ENCODE measurements at regions not wholly inside any gene's neighbourhood (a gene's known extent, or its start where the extent isn't known, plus 50 kb on each side); places are given as distances from the start of the nearest gene placed in this dataset.
"Not testable (repeated sequence)": the region's sequence is repeated elsewhere in the genome, so short reads cannot be mapped to it uniquely, and the experiment has no call there.

- Mint-ChIP-seq H3K4me3 (no peak overlapping the region), H3K27ac (no peak overlapping the region), H3K9me3 (no peaks in the 10 kb centered on the region), H3K27me3 (ENCODE audit: insufficient read depth, low read depth) (peaks cover 3% of the 10 kb centered on the region), H3K4me1 (no peaks in the 10 kb centered on the region), H3K36me3 (no peaks in the 10 kb centered on the region)
- Histone ChIP-seq H3F3A (ENCODE audit: low read depth) (no peaks in the 10 kb centered on the region), H3K27ac (no peak overlapping the region), H3K79me2 (ENCODE audit: low read depth) (no peaks in the 10 kb centered on the region), H3K4me1 (no peaks in the 10 kb centered on the region), H3K4me2 (no peak overlapping the region), H4K20me1 (ENCODE audit: low read depth) (no peaks in the 10 kb centered on the region), H3K9ac (no peak overlapping the region), H3K27me3 (no peaks in the 10 kb centered on the region), H2AFZ (replicated peaks) (no peak overlapping the region), H3K9me3 (ENCODE audit: low read depth) (no peaks in the 10 kb centered on the region), H3K4me3 (no peak overlapping the region), H3K36me3 (no peaks in the 10 kb centered on the region)
- DNase-seq (ENCODE audit: low spot score) = no peak
- TF ChIP-seq, protein P1, sequence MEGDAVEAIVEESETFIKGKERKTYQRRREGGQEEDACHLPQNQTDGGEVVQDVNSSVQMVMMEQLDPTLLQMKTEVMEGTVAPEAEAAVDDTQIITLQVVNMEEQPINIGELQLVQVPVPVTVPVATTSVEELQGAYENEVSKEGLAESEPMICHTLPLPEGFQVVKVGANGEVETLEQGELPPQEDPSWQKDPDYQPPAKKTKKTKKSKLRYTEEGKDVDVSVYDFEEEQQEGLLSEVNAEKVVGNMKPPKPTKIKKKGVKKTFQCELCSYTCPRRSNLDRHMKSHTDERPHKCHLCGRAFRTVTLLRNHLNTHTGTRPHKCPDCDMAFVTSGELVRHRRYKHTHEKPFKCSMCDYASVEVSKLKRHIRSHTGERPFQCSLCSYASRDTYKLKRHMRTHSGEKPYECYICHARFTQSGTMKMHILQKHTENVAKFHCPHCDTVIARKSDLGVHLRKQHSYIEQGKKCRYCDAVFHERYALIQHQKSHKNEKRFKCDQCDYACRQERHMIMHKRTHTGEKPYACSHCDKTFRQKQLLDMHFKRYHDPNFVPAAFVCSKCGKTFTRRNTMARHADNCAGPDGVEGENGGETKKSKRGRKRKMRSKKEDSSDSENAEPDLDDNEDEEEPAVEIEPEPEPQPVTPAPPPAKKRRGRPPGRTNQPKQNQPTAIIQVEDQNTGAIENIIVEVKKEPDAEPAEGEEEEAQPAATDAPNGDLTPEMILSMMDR (IDR thresholded peaks at IDR 0.05) = no peak
- TF ChIP-seq EZH2phosphoT487 (IDR thresholded peaks at IDR 0.05) = no peak
- TF ChIP-seq EZH2 (IDR thresholded peaks at IDR 0.05) = no peak
Measured at GRCh38 chr4:164659765-164660164, 94.2 kb upstream of the SMIM31 start.

GRCh38 chr4:164676152-164676551, 77.8 kb upstream of the SMIM31 start:
- H3K27me3 Mint-ChIP-seq (ENCODE audit: insufficient read depth, low read depth); H4K20me1 ChIP-seq (ENCODE audit: low read depth); H3K9me3 Mint-ChIP-seq; H3K27ac ChIP-seq; DNase-seq (ENCODE audit: low spot score); H3K79me2 ChIP-seq (ENCODE audit: low read depth); H3K9ac ChIP-seq; H3K27ac Mint-ChIP-seq; H3F3A ChIP-seq (ENCODE audit: low read depth); H3K9me3 ChIP-seq (ENCODE audit: low read depth); H3K4me1 ChIP-seq; H3K36me3 ChIP-seq; H3K4me2 ChIP-seq; H3K4me1 Mint-ChIP-seq; H3K4me3 ChIP-seq; H3K36me3 Mint-ChIP-seq; H3K27me3 ChIP-seq; H3K4me3 Mint-ChIP-seq; H2AFZ ChIP-seq (replicated peaks): not testable (repeated sequence)

DNA sequence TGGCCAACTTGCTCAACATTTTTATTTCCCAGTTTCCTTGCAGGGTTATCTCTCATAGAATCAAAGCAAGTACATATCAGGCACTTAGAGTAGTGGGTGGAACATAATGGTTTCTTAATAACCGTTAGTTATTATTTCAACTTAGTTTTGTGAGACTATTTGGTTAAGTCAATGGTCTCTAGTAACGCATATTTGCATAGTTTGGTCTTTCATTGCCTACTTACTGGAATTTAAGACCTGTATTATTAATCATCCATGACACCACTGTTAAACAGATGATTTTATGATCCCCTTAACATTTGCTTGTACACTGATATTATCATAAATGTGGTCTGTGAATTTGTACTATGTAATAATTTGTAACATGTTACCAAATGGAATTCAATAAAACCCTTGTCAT, 70.9 kb upstream of the SMIM31 start:
- H3K4me3 ChIP-seq = no peak overlapping the region
- H3F3A ChIP-seq (ENCODE audit: low read depth) = no peaks in the 10 kb centered on the region
- no peaks in the 10 kb centered on the region for H4K20me1 ChIP-seq (ENCODE audit: low read depth)
- H3K9me3 Mint-ChIP-seq = no peaks in the 10 kb centered on the region
- TF ChIP-seq EZH2 (IDR thresholded peaks at IDR 0.05) = no peak
- TF ChIP-seq, protein P1 (IDR thresholded peaks at IDR 0.05) = no peak
- TF ChIP-seq EZH2phosphoT487 (IDR thresholded peaks at IDR 0.05) = no peak
- H3K27ac Mint-ChIP-seq = no peak overlapping the region
- H3K27ac ChIP-seq = no peak overlapping the region
- no peak overlapping the region for H3K4me3 Mint-ChIP-seq
- H2AFZ ChIP-seq (replicated peaks) = no peak overlapping the region
- no peak overlapping the region for H3K4me2 ChIP-seq
- no peaks in the 10 kb centered on the region for H3K27me3 ChIP-seq
- no peak overlapping the region for H3K9ac ChIP-seq
- no peaks in the 10 kb centered on the region for H3K4me1 Mint-ChIP-seq
- H3K36me3 ChIP-seq = no peaks in the 10 kb centered on the region
- no peak for DNase-seq (ENCODE audit: low spot score)
- H3K4me1 ChIP-seq = peaks cover 5% of the 10 kb centered on the region
- H3K27me3 Mint-ChIP-seq (ENCODE audit: insufficient read depth, low read depth) = no peaks in the 10 kb centered on the region
- no peaks in the 10 kb centered on the region for H3K36me3 Mint-ChIP-seq
- H3K9me3 ChIP-seq (ENCODE audit: low read depth) = no peaks in the 10 kb centered on the region
- no peaks in the 10 kb centered on the region for H3K79me2 ChIP-seq (ENCODE audit: low read depth)

DNA sequence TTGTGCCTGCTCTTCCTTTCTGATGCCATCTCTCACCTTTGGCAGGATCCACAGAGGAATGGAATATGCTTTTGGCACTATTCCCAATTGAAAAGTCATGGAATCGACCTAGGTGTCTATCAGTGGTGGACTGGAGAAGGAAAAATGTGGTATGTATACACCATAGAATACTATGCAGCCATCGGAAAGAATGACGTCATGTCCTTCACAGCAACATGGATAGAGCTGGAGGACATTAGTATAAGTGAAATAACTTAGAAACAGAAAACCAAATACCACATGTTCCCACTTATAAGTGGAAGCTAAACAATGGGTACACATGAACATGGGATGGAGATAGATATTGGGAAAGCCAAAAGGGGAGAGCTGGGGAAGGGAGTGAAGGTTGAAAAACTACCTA, 58.3 kb upstream of the SMIM31 start:
- H3K36me3 ChIP-seq = no peaks in the 10 kb centered on the region
- H3K9ac ChIP-seq = no peak overlapping the region
- H3K79me2 ChIP-seq (ENCODE audit: low read depth) = no peaks in the 10 kb centered on the region
- Mint-ChIP-seq H3K36me3 (no peaks in the 10 kb centered on the region), H3K27ac (no peak overlapping the region), H3K4me3 (no peak overlapping the region), H3K4me1 (no peaks in the 10 kb centered on the region), H3K9me3 (no peaks in the 10 kb centered on the region), H3K27me3 (ENCODE audit: insufficient read depth, low read depth) (no peaks in the 10 kb centered on the region)
- no peaks in the 10 kb centered on the region for H3K4me1 ChIP-seq
- H3K27ac ChIP-seq = no peak overlapping the region
- no peak overlapping the region for H3K4me2 ChIP-seq
- no peak overlapping the region for H3K4me3 ChIP-seq
- no peaks in the 10 kb centered on the region for H3F3A ChIP-seq (ENCODE audit: low read depth)
- no peaks in the 10 kb centered on the region for H4K20me1 ChIP-seq (ENCODE audit: low read depth)
- H2AFZ ChIP-seq (replicated peaks) = no peak overlapping the region
- H3K27me3 ChIP-seq = no peaks in the 10 kb centered on the region
- no peak for DNase-seq (ENCODE audit: low spot score)
- no peak for TF ChIP-seq EZH2phosphoT487 (IDR thresholded peaks at IDR 0.05)
- TF ChIP-seq EZH2 (IDR thresholded peaks at IDR 0.05) = no peak
- TF ChIP-seq, protein P1 (IDR thresholded peaks at IDR 0.05) = no peak
- no peaks in the 10 kb centered on the region for H3K9me3 ChIP-seq (ENCODE audit: low read depth)
